Stimulated activated CD8-positive, alpha-beta memory T cell treated with anti-CD3 and anti-CD28 coated beads, Interleukin-12 subunit alpha, Interleukin-12 subunit beta, amount 100 ng/mL, for 24 hours (primary cell): ENCODE measurements at regions not wholly inside any gene's neighbourhood (a gene's known extent, or its start where the extent isn't known, plus 50 kb on each side); places are given as distances from the start of the nearest gene placed in this dataset.

Experiments
- DNase-seq: peaks from one replicate; pipeline ENCODE4 v3.0.0-alpha.2; 2020; ENCODE audit errors: extremely low read depth

- DNase-seq = no peak
These were observed 207.6 kb upstream of the KLF6 start for GRCh38 chr10:3992382-3993178.

GRCh38 chr10:3990307-3990706 lies 205.3 kb upstream of the KLF6 start:
- DNase-seq = no peak

- DNase-seq = no peak
These were observed 202.3 kb upstream of the KLF6 start for GRCh38 chr10:3987143-3987974.

GRCh38 chr10:3986493-3987142 lies 201.6 kb upstream of the KLF6 start:
- DNase-seq = no peak

GRCh38 chr10:3982746-3983442 lies 197.9 kb upstream of the KLF6 start:
- no peak for DNase-seq

GRCh38 chr10:3981300-3981699 lies 196.3 kb upstream of the KLF6 start:
- no peak for DNase-seq

- DNase-seq = no peak
These were observed 195.7 kb upstream of the KLF6 start for GRCh38 chr10:3980660-3981059.

GRCh38 chr10:3980144-3980543 lies 195.1 kb upstream of the KLF6 start:
- DNase-seq = no peak

GRCh38 chr10:3978761-3979160 lies 193.8 kb upstream of the KLF6 start:
- no peak for DNase-seq

- no peak for DNase-seq
These were observed 193.2 kb upstream of the KLF6 start for GRCh38 chr10:3978174-3978573.

GRCh38 chr10:3977761-3978160 lies 192.8 kb upstream of the KLF6 start:
- no peak for DNase-seq

GRCh38 chr10:3976718-3977117 lies 191.7 kb upstream of the KLF6 start:
- DNase-seq = no peak

- no peak for DNase-seq
These were observed 191.2 kb upstream of the KLF6 start for GRCh38 chr10:3976171-3976570.

GRCh38 chr10:3975016-3975415 lies 190.0 kb upstream of the KLF6 start:
- no peak for DNase-seq

GRCh38 chr10:3972460-3973301 lies 187.7 kb upstream of the KLF6 start:
- no peak for DNase-seq

- DNase-seq = no peak
These were observed 186.7 kb upstream of the KLF6 start for GRCh38 chr10:3971713-3972112.

GRCh38 chr10:3969876-3970666 lies 185.1 kb upstream of the KLF6 start:
- no peak for DNase-seq

- no peak for DNase-seq
These were observed 183.7 kb upstream of the KLF6 start for GRCh38 chr10:3968727-3969126.

GRCh38 chr10:3964516-3964915 lies 179.5 kb upstream of the KLF6 start:
- no peak for DNase-seq

GRCh38 chr10:3963191-3963673 lies 178.2 kb upstream of the KLF6 start:
- no peak for DNase-seq
